ENCODE measurements at regions not wholly inside any gene's neighbourhood (a gene's known extent, or its start where the extent isn't known, plus 50 kb on each side); places are given as distances from the start of the nearest gene placed in this dataset.
"Not testable (repeated sequence)": the region's sequence is repeated elsewhere in the genome, so short reads cannot be mapped to it uniquely, and the experiment has no call there.

- POLR2A ChIA-PET = no interaction called here
- H3K36me3 ChIP-seq (ENCODE audit: control insufficient read depth, insufficient read depth, low read length) = no peaks in the 10 kb centered on the region
- CTCF ChIA-PET = interaction anchor here (0.7 kb wide), 1 partner anchor 32 kb away, joined by 3 read pairs; no protein-coding TSS in a partner anchor
- TF ChIP-seq CTCF (IDR thresholded peaks at IDR 0.05; ENCODE audit: insufficient read depth, low read depth, low read length) = no peak
- no peak for DNase-seq (ENCODE audit: low read depth)
- no peak overlapping the region for H3K4me3 ChIP-seq (ENCODE audit: low read depth, low read length)
- no peaks in the 10 kb centered on the region for H3K27me3 ChIP-seq (ENCODE audit: control insufficient read depth, insufficient read depth, low read length)
These were observed 324.5 kb downstream of the PREX1 start for GRCh38 chr20:48503166-48503815.

GRCh38 chr20:48502758-48503157, 325.0 kb downstream of the PREX1 start:
- POLR2A ChIA-PET = no interaction called here
- Histone ChIP-seq H3K36me3 (ENCODE audit: control insufficient read depth, insufficient read depth, low read length) (no peaks in the 10 kb centered on the region), H3K4me3 (ENCODE audit: low read depth, low read length) (no peak overlapping the region), H3K27me3 (ENCODE audit: control insufficient read depth, insufficient read depth, low read length) (no peaks in the 10 kb centered on the region)
- DNase-seq (ENCODE audit: low read depth) = no peak
- CTCF ChIA-PET = interaction anchor here (0.7 to 1.4 kb wide), 2 partner anchors 32 to 117 kb away, joined by 3 to 5 read pairs; no protein-coding TSS in a partner anchor
- no peak for TF ChIP-seq CTCF (IDR thresholded peaks at IDR 0.05; ENCODE audit: insufficient read depth, low read depth, low read length)

GRCh38 chr20:48502016-48502415, 325.8 kb downstream of the PREX1 start:
- Histone ChIP-seq H3K4me3 (ENCODE audit: low read depth, low read length) (no peak overlapping the region), H3K27me3 (ENCODE audit: control insufficient read depth, insufficient read depth, low read length) (no peaks in the 10 kb centered on the region), H3K36me3 (ENCODE audit: control insufficient read depth, insufficient read depth, low read length) (no peaks in the 10 kb centered on the region)
- TF ChIP-seq CTCF (IDR thresholded peaks at IDR 0.05; ENCODE audit: insufficient read depth, low read depth, low read length) = no peak
- DNase-seq (ENCODE audit: low read depth) = no peak
- ChIA-PET CTCF (interaction anchor here (1.4 kb wide), 1 partner anchor 118 kb away, joined by 5 read pairs; no protein-coding TSS in a partner anchor), POLR2A (no interaction called here)

GRCh38 chr20:48500900-48501299, 326.9 kb downstream of the PREX1 start:
- H3K36me3 ChIP-seq (ENCODE audit: control insufficient read depth, insufficient read depth, low read length); POLR2A ChIA-PET; H3K4me3 ChIP-seq (ENCODE audit: low read depth, low read length); H3K27me3 ChIP-seq (ENCODE audit: control insufficient read depth, insufficient read depth, low read length); CTCF ChIA-PET; DNase-seq (ENCODE audit: low read depth): not testable (repeated sequence)

- CTCF ChIA-PET; POLR2A ChIA-PET; H3K36me3 ChIP-seq (ENCODE audit: control insufficient read depth, insufficient read depth, low read length); DNase-seq (ENCODE audit: low read depth); H3K27me3 ChIP-seq (ENCODE audit: control insufficient read depth, insufficient read depth, low read length); H3K4me3 ChIP-seq (ENCODE audit: low read depth, low read length): not testable (repeated sequence)
These were observed 328.9 kb downstream of the PREX1 start for GRCh38 chr20:48498939-48499338.

- POLR2A ChIA-PET; H3K36me3 ChIP-seq (ENCODE audit: control insufficient read depth, insufficient read depth, low read length); CTCF ChIA-PET; DNase-seq (ENCODE audit: low read depth); H3K4me3 ChIP-seq (ENCODE audit: low read depth, low read length); H3K27me3 ChIP-seq (ENCODE audit: control insufficient read depth, insufficient read depth, low read length): not testable (repeated sequence)
These were observed 329.7 kb downstream of the PREX1 start for GRCh38 chr20:48498125-48498524.

- ChIA-PET CTCF (no interaction called here), POLR2A (no interaction called here)
- no peaks in the 10 kb centered on the region for H3K36me3 ChIP-seq (ENCODE audit: control insufficient read depth, insufficient read depth, low read length)
- no peak overlapping the region for H3K4me3 ChIP-seq (ENCODE audit: low read depth, low read length)
- TF ChIP-seq CTCF (IDR thresholded peaks at IDR 0.05; ENCODE audit: insufficient read depth, low read depth, low read length) = no peak
- H3K27me3 ChIP-seq (ENCODE audit: control insufficient read depth, insufficient read depth, low read length) = no peaks in the 10 kb centered on the region
- no peak for DNase-seq (ENCODE audit: low read depth)
These were observed 333.8 kb downstream of the PREX1 start for GRCh38 chr20:48493966-48494365.

GRCh38 chr20:48493331-48493730, 334.5 kb downstream of the PREX1 start:
- POLR2A ChIA-PET; H3K27me3 ChIP-seq (ENCODE audit: control insufficient read depth, insufficient read depth, low read length); H3K4me3 ChIP-seq (ENCODE audit: low read depth, low read length); H3K36me3 ChIP-seq (ENCODE audit: control insufficient read depth, insufficient read depth, low read length); CTCF ChIA-PET; DNase-seq (ENCODE audit: low read depth): not testable (repeated sequence)
